Lower leg skin (tissue), 3 donors: ENCODE measurements at regions not wholly inside any gene's neighbourhood (a gene's known extent, or its start where the extent isn't known, plus 50 kb on each side); places are given as distances from the start of the nearest gene placed in this dataset.

Experiments used
- CTCF ChIP-seq, 3 donors: fragments of 450-650 bp; IDR thresholded peaks; one replicate each; pipeline ENCODE4 v1.5.1; 2016; ENCODE audit warnings: antibody characterized with exemption in 3 of 3, mild to moderate bottlenecking in 3 of 3, moderate library complexity in 2 of 3
- POLR2A ChIP-seq, 2 donors: fragments of 450-650 bp; IDR thresholded peaks; one replicate each; pipeline ENCODE4 v1.6.1; 2016 to 2017; ENCODE audit warnings: antibody characterized with exemption in 2 of 2, mild to moderate bottlenecking in 1 of 2, moderate library complexity in 1 of 2

- no peak for TF ChIP-seq CTCF (IDR thresholded peaks at IDR 0.05)
- no peak for TF ChIP-seq POLR2A (IDR thresholded peaks at IDR 0.05)
Measured at GRCh38 chr4:26218677-26219605, 101.9 kb upstream of the RBPJ start.
